Superior temporal gyrus (tissue), 1 donor: ENCODE measurements at regions not wholly inside any gene's neighbourhood (a gene's known extent, or its start where the extent isn't known, plus 50 kb on each side); places are given as distances from the start of the nearest gene placed in this dataset.
"Not testable (repeated sequence)": the region's sequence is repeated elsewhere in the genome, so short reads cannot be mapped to it uniquely, and the experiment has no call there.

Experiments used
- DNase-seq: peaks from one replicate; pipeline ENCODE4 v3.0.0-alpha.2; 2016; ENCODE audit errors: extremely low spot score

GRCh38 chr1:149841597-149842238 is 57.6 kb upstream of the BOLA1 start:
- not testable (repeated sequence) for DNase-seq

- DNase-seq: not testable (repeated sequence)
These were observed 56.8 kb upstream of the BOLA1 start for GRCh38 chr1:149842458-149843064.

- peak; percentile 26 for DNase-seq
These were observed 55.8 kb upstream of the BOLA1 start for GRCh38 chr1:149843431-149844041.

GRCh38 chr1:149844101-149844500 is 55.3 kb upstream of the BOLA1 start:
- DNase-seq: no peak

- DNase-seq: peak; percentile 9
These were observed 54.6 kb upstream of the BOLA1 start for GRCh38 chr1:149844650-149845255.

GRCh38 chr1:149845416-149845815 is 54.0 kb upstream of the BOLA1 start:
- peak; percentile 8 for DNase-seq

GRCh38 chr1:149846042-149846441 is 53.3 kb upstream of the BOLA1 start:
- DNase-seq: peak; percentile 9

GRCh38 chr1:149846593-149847466 is 52.5 kb upstream of the BOLA1 start:
- DNase-seq: peak; percentile 3

- DNase-seq: peak; percentile 8
These were observed 50.8 kb upstream of the BOLA1 start for GRCh38 chr1:149848340-149849110.

- DNase-seq: peak; percentile 15
These were observed 50.0 kb upstream of the BOLA1 start for GRCh38 chr1:149849111-149849946.
